IMR-90 (cell line): ENCODE measurements at regions not wholly inside any gene's neighbourhood (a gene's known extent, or its start where the extent isn't known, plus 50 kb on each side); places are given as distances from the start of the nearest gene placed in this dataset.

Experiments used
- ATAC-seq: fragments of 200-7000 bp; cut with Tn5 transposase; 2 replicates; pipeline ENCODE4 v1.9.1; 2020; ENCODE audit warnings: low read depth, mild to moderate bottlenecking, moderate library complexity
- BruUV-seq: library from RNA; stranded (reverse); fragments of 400-500 nt; replicated peaks from 2 replicates; lab custom pipeline; 2021; lab: Mats Ljungman, UMichigan
- CTCF ChIA-PET: fragments of 300-600 bp; formaldehyde crosslinking; extraction: SDS; loops from one replicate; lab custom pipeline; 2021; ENCODE audit warnings: antibody characterized with exemption; lab: Yijun Ruan, JAX
- POLR2A ChIA-PET: fragments of 300-600 bp; sonication (Branson Sonifier 250); formaldehyde crosslinking; loops from one replicate; lab custom pipeline; 2022; ENCODE audit warnings: antibody characterized with exemption; ENCODE audit not compliant: unreplicated experiment; lab: Charles Lee
- DNase-seq: peaks from one replicate; pipeline ENCODE4 v3.0.0; 2013
- H2AFZ ChIP-seq: replicated peaks from 2 replicates; pipeline ENCODE3; 2013; ENCODE audit warnings: low read length, mild to moderate bottlenecking; ENCODE audit not compliant: poor library complexity
- H2AK5ac ChIP-seq: 2 replicates; pipeline ENCODE4 v1.6.1; 2013; ENCODE audit warnings: low read depth, low read length, inconsistent platforms
- H2AK9ac ChIP-seq: replicated peaks from 2 replicates; pipeline ENCODE3; 2013; ENCODE audit warnings: mild to moderate bottlenecking, low read depth, low read length, moderate library complexity; ENCODE audit not compliant: poor library complexity
- H2BK120ac ChIP-seq: 2 replicates; pipeline ENCODE4 v1.6.1; 2013; ENCODE audit warnings: low read depth, low read length, inconsistent platforms
- H2BK15ac ChIP-seq: 3 replicates; pipeline ENCODE4 v1.6.1; 2013; ENCODE audit warnings: low read depth, low read length, inconsistent platforms
- H2BK20ac ChIP-seq: 2 replicates; pipeline ENCODE4 v1.6.1; 2013; ENCODE audit warnings: low read depth, mild to moderate bottlenecking, inconsistent platforms, low read length, moderate library complexity
- H2BK5ac ChIP-seq: 2 replicates; pipeline ENCODE4 v1.6.1; 2013; ENCODE audit warnings: mild to moderate bottlenecking, low read depth, low read length, inconsistent platforms; ENCODE audit not compliant: poor library complexity, severe bottlenecking
- H3K14ac ChIP-seq: replicated peaks from 2 replicates; pipeline ENCODE4 v1.6.1; 2013; ENCODE audit warnings: low read depth, low read length, inconsistent platforms
- H3K18ac ChIP-seq: 2 replicates; pipeline ENCODE4 v1.6.1; 2013; ENCODE audit warnings: low read depth, low read length, control low read depth
- H3K23ac ChIP-seq: 2 replicates; pipeline ENCODE4 v1.6.1; 2013; ENCODE audit warnings: low read depth, low read length, inconsistent platforms
- H3K27ac ChIP-seq: 2 replicates; pipeline ENCODE4 v1.5.1; 2013; ENCODE audit warnings: mild to moderate bottlenecking, control low read depth, low read length; ENCODE audit not compliant: insufficient read depth
- H3K27me3 ChIP-seq: 2 replicates; pipeline ENCODE4 v1.6.1; 2013; ENCODE audit warnings: low read length; ENCODE audit not compliant: control insufficient read depth, insufficient read depth
- H3K36me3 ChIP-seq: 2 replicates; pipeline ENCODE4 v1.6.1; 2013; ENCODE audit warnings: low read length, mixed read lengths; ENCODE audit not compliant: control insufficient read depth, insufficient read depth
- H3K4ac ChIP-seq: 2 replicates; pipeline ENCODE4 v1.6.1; 2013; ENCODE audit warnings: low read depth, low read length, inconsistent platforms
- H3K4me1 ChIP-seq: 2 replicates; pipeline ENCODE4 v1.6.1; 2013; ENCODE audit warnings: low read length, mixed read lengths; ENCODE audit not compliant: control insufficient read depth, insufficient read depth
- H3K4me2 ChIP-seq: 2 replicates; pipeline ENCODE4 v1.6.1; 2013; ENCODE audit warnings: low read depth, mild to moderate bottlenecking, control low read depth, low read length, moderate library complexity
- H3K4me3 ChIP-seq: 2 replicates; pipeline ENCODE4 v1.5.1; 2013; ENCODE audit warnings: low read depth, mild to moderate bottlenecking, control low read depth, low read length, moderate library complexity; ENCODE audit not compliant: insufficient read depth
- H3K56ac ChIP-seq: 2 replicates; pipeline ENCODE4 v1.6.1; 2013; ENCODE audit warnings: low read length, inconsistent platforms; ENCODE audit not compliant: insufficient read depth; ENCODE audit errors: extremely low read depth
- H3K79me1 ChIP-seq, 2 experiments: 2 replicates each; pipeline ENCODE4 v1.6.1; 2013; ENCODE audit warnings: low read length in 2 of 2, inconsistent platforms in 1 of 2, low read depth in 1 of 2
- H3K9ac ChIP-seq: 2 replicates; pipeline ENCODE4 v1.6.1; 2013; ENCODE audit warnings: low read depth, low read length, control low read depth
- H3K9me1 ChIP-seq: 2 replicates; pipeline ENCODE4 v1.6.1; 2013; ENCODE audit warnings: low read length, inconsistent platforms; ENCODE audit not compliant: insufficient read depth
- H3K9me3 ChIP-seq: 2 replicates; pipeline ENCODE4 v1.6.1; 2013; ENCODE audit warnings: low read length; ENCODE audit not compliant: control insufficient read depth, insufficient read depth
- H4K20me1 ChIP-seq: 2 replicates; pipeline ENCODE4 v1.6.1; 2013; ENCODE audit warnings: low read length, inconsistent platforms; ENCODE audit not compliant: insufficient read depth
- H4K5ac ChIP-seq: 2 replicates; pipeline ENCODE4 v1.6.1; 2013; ENCODE audit warnings: mild to moderate bottlenecking, low read depth, low read length, control low read depth
- H4K8ac ChIP-seq, 2 experiments: 2 replicates each; pipeline ENCODE4 v1.6.1; 2013; ENCODE audit warnings: low read depth in 2 of 2, low read length in 2 of 2, control low read depth in 1 of 2, inconsistent platforms in 1 of 2
- H4K91ac ChIP-seq: 2 replicates; pipeline ENCODE4 v1.6.1; 2013; ENCODE audit warnings: low read depth, low read length, inconsistent platforms; ENCODE audit not compliant: insufficient read depth
- BHLHE40 ChIP-seq: fragments of 150-350 bp; IDR thresholded peaks from 2 replicates; pipeline ENCODE4 v1.6.1; 2016; ENCODE audit warnings: mild to moderate bottlenecking, low read depth, low read length
- CEBPB ChIP-seq: IDR thresholded peaks from 2 replicates; pipeline ENCODE4 v1.6.1; 2012; ENCODE audit warnings: low read depth, low read length, improper control_type of control experiment
- CHD1 ChIP-seq: IDR thresholded peaks from 2 replicates; pipeline ENCODE4 v1.6.1; 2012; ENCODE audit warnings: low read depth, low read length, improper control_type of control experiment
- FOS ChIP-seq: fragments of 150-350 bp; IDR thresholded peaks from 2 replicates; pipeline ENCODE4 v1.6.1; 2016; ENCODE audit warnings: low read depth, low read length
- MAFK ChIP-seq: IDR thresholded peaks from 2 replicates; pipeline ENCODE4 v1.6.1; 2012; ENCODE audit warnings: low read depth, low read length, improper control_type of control experiment
- MXI1 ChIP-seq: IDR thresholded peaks from 2 replicates; pipeline ENCODE4 v1.6.1; 2012; ENCODE audit warnings: low read depth, mild to moderate bottlenecking, low read length, moderate library complexity, borderline replicate concordance
- NFE2L2 ChIP-seq: fragments of 150-350 bp; IDR thresholded peaks from 2 replicates; pipeline ENCODE4 v1.6.1; 2016; ENCODE audit warnings: low read depth, mild to moderate bottlenecking, low read length
- RCOR1 ChIP-seq: IDR thresholded peaks from 2 replicates; pipeline ENCODE4 v1.6.1; 2012; ENCODE audit warnings: mild to moderate bottlenecking, low read length, improper control_type of control experiment; ENCODE audit not compliant: insufficient replicate concordance
- SMC3 ChIP-seq: fragments of 150-350 bp; IDR thresholded peaks from 2 replicates; pipeline ENCODE4 v1.6.1; 2016; ENCODE audit warnings: low read depth, mild to moderate bottlenecking, antibody characterized with exemption, low read length, moderate library complexity
- WGBS, 2 experiments: methylation state at CpG; one replicate each; pipeline versions ENCODE4 v1.1.5 to v1.1.7; 2013; ENCODE audit warnings: missing lambda C conversion rate in 2 of 2; ENCODE audit not compliant: insufficient read length in 1 of 2; ENCODE audit errors: extremely low coverage in 2 of 2; 5-methylcytosine and 5-hydroxymethylcytosine counted together
- dilution Hi-C: fragments of 300-500 bp; cut with HindIII; formaldehyde crosslinking; loops from one replicate; pipeline ENCODE4 v1.14.3; 2018; ENCODE audit warnings: low sequenced_read_pairs; ENCODE audit not compliant: unreplicated experiment
- in situ Hi-C: fragments of 300-500 bp; cut with MboI; formaldehyde crosslinking; loops from 3 replicates; pipeline ENCODE4 v1.14.3; 2019; ENCODE audit warnings: low sequenced_read_pairs, inconsistent platforms, mixed read lengths
- intact Hi-C: fragments of 100-400 bp; cut with micrococcal nuclease; formaldehyde crosslinking; loops from 2 replicates; pipeline ENCODE4 v1.10.0; 2022
- TF ChIP-seq, protein P1 (sequence below): conservative IDR thresholded peaks from 2 replicates; pipeline ENCODE4 v1.5.1; 2012; ENCODE audit warnings: mild to moderate bottlenecking, low read depth, low read length, improper control_type of control experiment
- TF ChIP-seq, protein P2 (sequence below): fragments of 150-350 bp; IDR thresholded peaks from 2 replicates; pipeline ENCODE4 v1.6.1; 2016; ENCODE audit warnings: low read depth, mild to moderate bottlenecking, low read length, moderate library complexity, borderline replicate concordance
- TF ChIP-seq, protein P3 (sequence below): fragments of 150-350 bp; IDR thresholded peaks from 2 replicates; pipeline ENCODE4 v1.6.1; 2017; ENCODE audit warnings: mild to moderate bottlenecking, antibody characterized with exemption, low read length, low read depth

DNA sequence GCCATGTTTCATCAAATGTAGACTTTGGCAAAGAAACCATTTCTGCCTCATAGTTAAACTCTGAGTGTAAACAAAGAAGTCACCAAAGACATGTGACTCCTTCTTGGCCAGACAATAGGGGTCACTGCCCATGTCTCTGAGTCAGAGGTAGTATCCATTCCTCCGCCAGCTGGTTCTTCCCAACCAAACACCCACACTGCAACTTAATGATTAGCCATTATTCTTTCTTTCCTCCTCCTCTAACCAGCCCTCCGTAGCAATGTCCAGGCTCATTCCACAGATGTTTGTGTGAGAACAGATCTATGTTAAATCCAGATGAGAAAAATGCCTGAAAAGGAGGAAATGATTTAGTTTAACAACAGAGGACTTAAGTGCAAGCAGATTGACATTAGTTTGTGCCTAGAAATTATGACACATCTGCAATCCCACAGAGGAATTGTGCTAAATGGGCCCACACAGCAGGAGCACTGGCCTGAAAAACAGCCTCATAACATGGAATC, 127.9 kb upstream of the SH3BP4 start:
- peak overlapping the region; percentile 88 for H3K18ac ChIP-seq
- H4K91ac ChIP-seq: peak overlapping the region; percentile 75
- H3K27ac ChIP-seq: peak overlapping the region; percentile 95
- no peak overlapping the region for H2AK9ac ChIP-seq
- H3K9me3 ChIP-seq: no peaks in the 10 kb centered on the region
- no peaks in the 10 kb centered on the region for H3K36me3 ChIP-seq
- H2BK20ac ChIP-seq: peak overlapping the region; percentile 72
- POLR2A ChIA-PET: no interaction called here
- WGBS, 2 experiments: no CpG with 5 or more reads among the region's 2 CpGs
- TF ChIP-seq, protein P1, sequence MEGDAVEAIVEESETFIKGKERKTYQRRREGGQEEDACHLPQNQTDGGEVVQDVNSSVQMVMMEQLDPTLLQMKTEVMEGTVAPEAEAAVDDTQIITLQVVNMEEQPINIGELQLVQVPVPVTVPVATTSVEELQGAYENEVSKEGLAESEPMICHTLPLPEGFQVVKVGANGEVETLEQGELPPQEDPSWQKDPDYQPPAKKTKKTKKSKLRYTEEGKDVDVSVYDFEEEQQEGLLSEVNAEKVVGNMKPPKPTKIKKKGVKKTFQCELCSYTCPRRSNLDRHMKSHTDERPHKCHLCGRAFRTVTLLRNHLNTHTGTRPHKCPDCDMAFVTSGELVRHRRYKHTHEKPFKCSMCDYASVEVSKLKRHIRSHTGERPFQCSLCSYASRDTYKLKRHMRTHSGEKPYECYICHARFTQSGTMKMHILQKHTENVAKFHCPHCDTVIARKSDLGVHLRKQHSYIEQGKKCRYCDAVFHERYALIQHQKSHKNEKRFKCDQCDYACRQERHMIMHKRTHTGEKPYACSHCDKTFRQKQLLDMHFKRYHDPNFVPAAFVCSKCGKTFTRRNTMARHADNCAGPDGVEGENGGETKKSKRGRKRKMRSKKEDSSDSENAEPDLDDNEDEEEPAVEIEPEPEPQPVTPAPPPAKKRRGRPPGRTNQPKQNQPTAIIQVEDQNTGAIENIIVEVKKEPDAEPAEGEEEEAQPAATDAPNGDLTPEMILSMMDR: no peak
- TF ChIP-seq, protein P2, sequence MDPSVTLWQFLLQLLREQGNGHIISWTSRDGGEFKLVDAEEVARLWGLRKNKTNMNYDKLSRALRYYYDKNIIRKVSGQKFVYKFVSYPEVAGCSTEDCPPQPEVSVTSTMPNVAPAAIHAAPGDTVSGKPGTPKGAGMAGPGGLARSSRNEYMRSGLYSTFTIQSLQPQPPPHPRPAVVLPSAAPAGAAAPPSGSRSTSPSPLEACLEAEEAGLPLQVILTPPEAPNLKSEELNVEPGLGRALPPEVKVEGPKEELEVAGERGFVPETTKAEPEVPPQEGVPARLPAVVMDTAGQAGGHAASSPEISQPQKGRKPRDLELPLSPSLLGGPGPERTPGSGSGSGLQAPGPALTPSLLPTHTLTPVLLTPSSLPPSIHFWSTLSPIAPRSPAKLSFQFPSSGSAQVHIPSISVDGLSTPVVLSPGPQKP: no peak
- TF ChIP-seq NFE2L2: no peak
- no peak for TF ChIP-seq MAFK
- TF ChIP-seq SMC3: no peak
- TF ChIP-seq, protein P3, sequence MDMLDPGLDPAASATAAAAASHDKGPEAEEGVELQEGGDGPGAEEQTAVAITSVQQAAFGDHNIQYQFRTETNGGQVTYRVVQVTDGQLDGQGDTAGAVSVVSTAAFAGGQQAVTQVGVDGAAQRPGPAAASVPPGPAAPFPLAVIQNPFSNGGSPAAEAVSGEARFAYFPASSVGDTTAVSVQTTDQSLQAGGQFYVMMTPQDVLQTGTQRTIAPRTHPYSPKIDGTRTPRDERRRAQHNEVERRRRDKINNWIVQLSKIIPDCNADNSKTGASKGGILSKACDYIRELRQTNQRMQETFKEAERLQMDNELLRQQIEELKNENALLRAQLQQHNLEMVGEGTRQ: peak; percentile 80
- no peak for TF ChIP-seq MXI1
- no peak for TF ChIP-seq CEBPB
- TF ChIP-seq RCOR1: peak; percentile 87
- TF ChIP-seq BHLHE40: peak; percentile 90
- TF ChIP-seq FOS: peak; percentile 90
- TF ChIP-seq CHD1: 0 out of 2 replicates have a peak, but pooled peaks have one; percentile 74
- DNase-seq (peak; percentile 98), ATAC-seq (peak; percentile 92)
- H3K4ac ChIP-seq: peak overlapping the region; percentile 87
- no peak overlapping the region for H3K4me3 ChIP-seq
- intact Hi-C loops (loop anchor here (1.0 to 5.0 kb wide), 5 partner anchors 57 to 283 kb away; no protein-coding TSS in a partner anchor), dilution Hi-C loops (no loop called here), in situ Hi-C loops (no loop called here)
- H3K4me2 ChIP-seq: peak overlapping the region; percentile 52
- no peak overlapping the region for H2AK5ac ChIP-seq
- peak overlapping the region; percentile 63; the same call in 2 of the 3 replicates for H2BK15ac ChIP-seq
- H2BK120ac ChIP-seq: peak overlapping the region; percentile 85
- H4K20me1 ChIP-seq: no peaks in the 10 kb centered on the region
- H3K9ac ChIP-seq: peak overlapping the region; percentile 11; the same call in 1 of the 2 replicates
- H3K27me3 ChIP-seq: no peaks in the 10 kb centered on the region
- peak overlapping the region; percentile 89 for H2BK5ac ChIP-seq
- H4K8ac ChIP-seq: peak overlapping the region in 1 of 2 experiments; percentile 70; a peak in 2 of 4 replicates
- peaks cover 16% of the 10 kb centered on the region for H3K9me1 ChIP-seq
- H3K14ac ChIP-seq: peak overlapping the region; percentile 30
- peak overlapping the region; percentile 76 for H4K5ac ChIP-seq
- peak overlapping the region; percentile 57 for H3K23ac ChIP-seq
- no peak overlapping the region for H2AFZ ChIP-seq
- no peak overlapping the region for H3K56ac ChIP-seq
- H3K4me1 ChIP-seq: peaks cover 14% of the 10 kb centered on the region
- BruUV-seq: no TSS peak
- CTCF ChIA-PET: interaction anchor here (1.8 kb wide), 1 partner anchor 57 kb away, joined by 4 read pairs; no protein-coding TSS in a partner anchor
- 0 out of 4 replicates have a peak, but pooled peaks cover 0 to 7% of the 10 kb centered on the region in 2 experiments for H3K79me1 ChIP-seq
